Left ventricle myocardium inferior (tissue), 1 donor: ENCODE measurements at regions not wholly inside any gene's neighbourhood (a gene's known extent, or its start where the extent isn't known, plus 50 kb on each side); places are given as distances from the start of the nearest gene placed in this dataset.

Experiments
- DNase-seq: peaks from one replicate; pipeline ENCODE4 v3.0.0-alpha.2; 2020
- H3K27ac ChIP-seq: fragments of 200-600 bp; replicated peaks from 2 replicates; pipeline ENCODE4 v1.8.0; 2021
- H3K27me3 ChIP-seq: fragments of 200-600 bp; 2 replicates; pipeline ENCODE4 v1.8.0; 2021; ENCODE audit warnings: low read depth
- H3K36me3 ChIP-seq: fragments of 200-600 bp; 2 replicates; pipeline ENCODE4 v1.8.0; 2021
- H3K4me1 ChIP-seq: fragments of 200-600 bp; 2 replicates; pipeline ENCODE4 v1.8.0; 2021
- H3K4me3 ChIP-seq: fragments of 200-600 bp; 2 replicates; pipeline ENCODE4 v1.8.0; 2021; ENCODE audit warnings: mild to moderate bottlenecking, moderate library complexity
- H3K9me3 ChIP-seq: fragments of 200-600 bp; replicated peaks from 2 replicates; pipeline ENCODE4 v1.8.0; 2021
- CTCF ChIP-seq: fragments of 200-600 bp; IDR thresholded peaks from 2 replicates; pipeline ENCODE4 v1.8.0; 2021; ENCODE audit warnings: antibody characterized with exemption, mild to moderate bottlenecking, borderline replicate concordance
- intact Hi-C: fragments of 100-400 bp; cut with micrococcal nuclease; formaldehyde crosslinking; loops from one replicate; pipeline ENCODE4 v1.11.0; 2022
- donor health status: DM: no; HTN: yes; CAD: no; lungs with severe emphysema.

- H3K9me3 ChIP-seq = no peaks in the 10 kb centered on the region
- intact Hi-C loops = no loop called here
- no peak for DNase-seq
- peaks cover 67% of the 10 kb centered on the region for H3K27me3 ChIP-seq
- no peaks in the 10 kb centered on the region for H3K4me1 ChIP-seq
- H3K27ac ChIP-seq = no peak overlapping the region
- TF ChIP-seq CTCF = no peak
- H3K4me3 ChIP-seq = no peak overlapping the region
- H3K36me3 ChIP-seq = no peaks in the 10 kb centered on the region
Measured at GRCh38 chr2:118473846-118474540, 373.5 kb downstream of the EN1 start.

DNA sequence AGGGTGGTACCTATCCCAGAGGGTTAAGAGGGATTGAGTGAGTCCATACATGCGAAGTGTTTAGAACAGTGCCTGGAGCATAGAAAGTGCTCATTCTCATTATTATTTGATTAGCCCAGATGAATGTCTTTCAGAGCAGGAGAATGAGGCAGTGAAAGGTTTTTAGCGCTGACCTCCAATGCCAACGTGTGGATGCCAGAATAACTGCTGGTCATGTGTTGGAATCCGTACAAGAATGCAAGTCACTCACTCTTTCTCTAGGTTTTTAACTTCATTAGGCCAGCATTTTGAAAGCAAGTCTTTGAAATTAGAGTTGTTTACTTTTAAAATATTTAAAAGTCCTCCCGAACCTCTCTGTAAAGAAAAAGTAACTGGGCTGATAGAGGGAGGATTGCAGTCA, 374.2 kb downstream of the EN1 start:
- no peaks in the 10 kb centered on the region for H3K36me3 ChIP-seq
- intact Hi-C loops = no loop called here
- no peaks in the 10 kb centered on the region for H3K9me3 ChIP-seq
- TF ChIP-seq CTCF = no peak
- no peak overlapping the region for H3K27ac ChIP-seq
- no peaks in the 10 kb centered on the region for H3K4me1 ChIP-seq
- H3K27me3 ChIP-seq = peaks cover 70% of the 10 kb centered on the region
- no peak for DNase-seq
- H3K4me3 ChIP-seq = no peak overlapping the region

GRCh38 chr2:118470297-118470696, 377.2 kb downstream of the EN1 start:
- Histone ChIP-seq H3K36me3 (no peaks in the 10 kb centered on the region), H3K27me3 (peaks cover 60% of the 10 kb centered on the region), H3K27ac (no peak overlapping the region), H3K4me3 (no peak overlapping the region), H3K9me3 (no peaks in the 10 kb centered on the region), H3K4me1 (no peaks in the 10 kb centered on the region)
- TF ChIP-seq CTCF = no peak
- no peak for DNase-seq
- intact Hi-C loops = no loop called here

DNA sequence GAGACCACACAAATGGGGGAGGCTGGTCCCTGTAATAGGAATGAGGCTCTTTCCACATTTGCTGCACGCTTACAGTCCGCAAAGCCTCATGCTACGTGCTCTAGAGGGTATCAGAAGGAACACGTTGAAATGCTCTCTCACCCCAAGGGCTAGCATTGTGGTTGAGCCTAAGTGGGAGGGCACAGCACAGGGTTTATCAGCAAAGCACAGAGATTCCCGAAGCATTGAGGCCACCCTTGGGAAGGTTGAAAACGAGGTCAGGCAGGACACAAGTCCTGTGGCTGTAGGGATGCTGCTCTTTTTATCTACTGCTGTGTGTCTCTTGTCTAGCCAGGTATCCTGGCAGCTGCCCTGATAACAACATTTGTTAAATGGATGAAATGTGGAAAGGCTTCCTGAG, 378.3 kb downstream of the EN1 start:
- H3K36me3 ChIP-seq = no peaks in the 10 kb centered on the region
- no peak for DNase-seq
- H3K27me3 ChIP-seq = peaks cover 54% of the 10 kb centered on the region
- no peak overlapping the region for H3K27ac ChIP-seq
- H3K9me3 ChIP-seq = no peaks in the 10 kb centered on the region
- H3K4me1 ChIP-seq = no peaks in the 10 kb centered on the region
- TF ChIP-seq CTCF = no peak
- intact Hi-C loops = no loop called here
- no peak overlapping the region for H3K4me3 ChIP-seq

GRCh38 chr2:118464546-118465265, 376.4 kb downstream of the INSIG2 start:
- intact Hi-C loops = no loop called here
- no peaks in the 10 kb centered on the region for H3K36me3 ChIP-seq
- H3K27ac ChIP-seq = no peak overlapping the region
- DNase-seq = no peak
- H3K27me3 ChIP-seq = peaks cover 33% of the 10 kb centered on the region
- H3K4me3 ChIP-seq = no peak overlapping the region
- no peaks in the 10 kb centered on the region for H3K9me3 ChIP-seq
- no peak for TF ChIP-seq CTCF
- H3K4me1 ChIP-seq = no peaks in the 10 kb centered on the region
